Astrocyte of the spinal cord (primary cell): ENCODE measurements at regions not wholly inside any gene's neighbourhood (a gene's known extent, or its start where the extent isn't known, plus 50 kb on each side); places are given as distances from the start of the nearest gene placed in this dataset.

ENCODE experiments used
- DNase-seq: peaks from one replicate; pipeline ENCODE4 v3.0.0; 2011; ENCODE audit warnings: low read depth, low spot score
- H3K4me3 ChIP-seq: 2 replicates; pipeline ENCODE4 v1.5.1; 2011; ENCODE audit warnings: low read depth, mild to moderate bottlenecking, low read length, moderate library complexity
- CTCF ChIP-seq: IDR thresholded peaks from 2 replicates; pipeline ENCODE4 v1.5.1; 2012; ENCODE audit warnings: low read depth, mild to moderate bottlenecking, low read length, inconsistent platforms
- in situ Hi-C: cut with HindIII; loops from 2 replicates; pipeline ENCODE4 v1.10.0; 2017; ENCODE audit warnings: low sequenced_read_pairs

- no peak for DNase-seq
- in situ Hi-C loops, result no loop called here
- no peak for TF ChIP-seq CTCF
Observed at GRCh38 chr2:239905884-239906654, 119.1 kb downstream of the NDUFA10 start.

GRCh38 chr2:239905306-239905705 is 119.8 kb downstream of the NDUFA10 start:
- H3K4me3 ChIP-seq, result no peak overlapping the region
- no peak for TF ChIP-seq CTCF
- DNase-seq, result no peak
- in situ Hi-C loops, result no loop called here

More at GRCh38 chr2:239905884-239906654, 119.1 kb downstream of the NDUFA10 start:
- H3K4me3 ChIP-seq, result no peak overlapping the region

- no peak overlapping the region for H3K4me3 ChIP-seq
- TF ChIP-seq CTCF, result no peak
- in situ Hi-C loops, result no loop called here
- no peak for DNase-seq
Observed at GRCh38 chr2:239904496-239904895, 120.6 kb downstream of the NDUFA10 start.

- TF ChIP-seq CTCF, result no peak
- in situ Hi-C loops, result no loop called here
Observed at GRCh38 chr2:239903803-239904202, 121.3 kb downstream of the NDUFA10 start.

GRCh38 chr2:239903210-239903609 is 121.9 kb downstream of the NDUFA10 start:
- DNase-seq, result no peak
- no peak overlapping the region for H3K4me3 ChIP-seq
- in situ Hi-C loops, result no loop called here
- no peak for TF ChIP-seq CTCF

More at GRCh38 chr2:239903803-239904202, 121.3 kb downstream of the NDUFA10 start:
- DNase-seq, result no peak
- H3K4me3 ChIP-seq, result no peak overlapping the region

- no peak overlapping the region for H3K4me3 ChIP-seq
- no peak for DNase-seq
- in situ Hi-C loops, result no loop called here
- no peak for TF ChIP-seq CTCF
Observed at GRCh38 chr2:239902749-239903201, 122.4 kb downstream of the NDUFA10 start.
